NCI-H226 (cell line): ENCODE measurements at regions not wholly inside any gene's neighbourhood (a gene's known extent, or its start where the extent isn't known, plus 50 kb on each side); places are given as distances from the start of the nearest gene placed in this dataset.
A peak's percentile ranks its signal among the peaks of the same experiment; 100 is the strongest.
"Not testable (repeated sequence)": the region's sequence is repeated elsewhere in the genome, so short reads cannot be mapped to it uniquely, and the experiment has no call there.

ENCODE experiments used
- DNase-seq: peaks from one replicate; pipeline ENCODE4 v3.0.0-alpha.2; 2015

- DNase-seq: no peak
Observed at GRCh38 chr10:26952094-26952493, 91.3 kb upstream of the ABI1 start.

- DNase-seq: no peak
Observed at GRCh38 chr10:26951650-26952049, 90.9 kb upstream of the ABI1 start.

- DNase-seq: no peak
Observed at GRCh38 chr10:26950934-26951333, 90.2 kb upstream of the ABI1 start.

GRCh38 chr10:26946102-26946811 lies 85.5 kb upstream of the ABI1 start:
- DNase-seq: no peak

- DNase-seq: no peak
Observed at GRCh38 chr10:26944261-26944882, 83.6 kb upstream of the ABI1 start.

GRCh38 chr10:26939962-26940354 lies 79.2 kb upstream of the ABI1 start:
- DNase-seq: no peak

- DNase-seq: no peak
Observed at GRCh38 chr10:26939290-26939961, 78.7 kb upstream of the ABI1 start.

GRCh38 chr10:26938578-26938977 lies 77.8 kb upstream of the ABI1 start:
- peak; percentile 3 for DNase-seq

- DNase-seq: no peak
Observed at GRCh38 chr10:26937371-26937770, 76.6 kb upstream of the ABI1 start.

- DNase-seq: not testable (repeated sequence)
Observed at GRCh38 chr10:26934190-26934589, 73.4 kb upstream of the ABI1 start.

- no peak for DNase-seq
Observed at GRCh38 chr10:26932576-26932975, 71.8 kb upstream of the ABI1 start.

GRCh38 chr10:26931223-26931622 lies 70.5 kb upstream of the ABI1 start:
- DNase-seq: no peak

- not testable (repeated sequence) for DNase-seq
Observed at GRCh38 chr10:26922824-26923223, 62.1 kb upstream of the ABI1 start.

- peak; percentile 33 for DNase-seq
Observed at GRCh38 chr10:26919156-26919860, 58.5 kb upstream of the ABI1 start.

- DNase-seq: no peak
Observed at GRCh38 chr10:26914898-26915297, 54.1 kb upstream of the ABI1 start.

GRCh38 chr10:26911811-26912461 lies 51.2 kb upstream of the ABI1 start:
- no peak for DNase-seq
